Body of pancreas (tissue), 4 donors: ENCODE measurements at regions not wholly inside any gene's neighbourhood (a gene's known extent, or its start where the extent isn't known, plus 50 kb on each side); places are given as distances from the start of the nearest gene placed in this dataset.

ENCODE experiments used
- ATAC-seq: fragments of 150-250 bp; one replicate; pipeline ENCODE4 v1.9.1; 2016
- DNase-seq, 4 donors: peaks; one replicate each; pipeline ENCODE4 v3.0.0-alpha.2; 2019
- H3K27ac ChIP-seq, 4 donors: fragments of 200-600 bp; sonication (generic); 1 replicate in 3 of 4; 2 replicates in 1 of 4; pipeline versions ENCODE4 v1.5.1 to v1.6.1; 2016 to 2019; ENCODE audit warnings: mild to moderate bottlenecking in 1 of 4, mixed read lengths in 1 of 4, moderate library complexity in 1 of 4
- H3K27me3 ChIP-seq, 2 donors: fragments of 200-600 bp; sonication (generic); one replicate each; pipeline ENCODE4 v1.6.0; 2016; ENCODE audit warnings: mild to moderate bottlenecking in 1 of 2
- H3K36me3 ChIP-seq, 2 donors: fragments of 200-600 bp; sonication (generic); replicated peaks in 1 of 2; 2 replicates each; pipeline ENCODE4 v1.5.1; 2016; ENCODE audit warnings: low read depth in 2 of 2; ENCODE audit not compliant: insufficient read depth in 1 of 2
- H3K4me1 ChIP-seq: fragments of 200-600 bp; sonication (generic); one replicate; pipeline ENCODE4 v1.6.0; 2016
- H3K4me3 ChIP-seq, 2 donors: fragments of 200-600 bp; sonication (generic); 1 replicate in 1 of 2; 2 replicates in 1 of 2; pipeline ENCODE4 v1.5.1; 2016 to 2019
- H3K9me3 ChIP-seq, 3 donors: fragments of 200-600 bp; sonication (generic); 1 replicate in 2 of 3; 2 replicates in 1 of 3; pipeline ENCODE4 v1.5.1; 2016
- POLR2A ChIP-seq, 3 donors: fragments of 450-650 bp; IDR thresholded peaks; one replicate each; pipeline ENCODE4 v1.6.1; 2016; ENCODE audit warnings: antibody characterized with exemption in 3 of 3, mild to moderate bottlenecking in 2 of 3
- WGBS, 2 donors: methylation state at CpG; one replicate each; pipeline ENCODE4 v1.1.5; 2017; 5-methylcytosine and 5-hydroxymethylcytosine counted together
- intact Hi-C: fragments of 100-400 bp; cut with DNase I; formaldehyde crosslinking; loops from one replicate; pipeline ENCODE4 v1.15.1; 2023
- TF ChIP-seq, protein P1 (sequence below), 7 experiments: fragments of 450-650 bp in 4 of 7; fragments of 200-600 bp in 3 of 7; sonication (generic) in 3 of 7; IDR thresholded peaks; one replicate each; pipeline ENCODE4 v1.5.1; 2016 to 2019; ENCODE audit warnings: antibody characterized with exemption in 7 of 7

GRCh38 chr2:204114295-204115136, 178.0 kb downstream of the ICOS start:
- no peak overlapping the region for H3K27ac ChIP-seq
- H3K27me3 ChIP-seq: no peaks in the 10 kb centered on the region
- DNase-seq (no peak), ATAC-seq (no peak)
- no peaks in the 10 kb centered on the region for H3K4me1 ChIP-seq
- no peaks in the 10 kb centered on the region for H3K36me3 ChIP-seq
- no peak overlapping the region for H3K4me3 ChIP-seq
- WGBS, 2 donors: 56 to 59% methylated on average over 11 of the region's 11 CpGs
- no peak for TF ChIP-seq POLR2A (IDR thresholded peaks at IDR 0.05)
- TF ChIP-seq, protein P1, sequence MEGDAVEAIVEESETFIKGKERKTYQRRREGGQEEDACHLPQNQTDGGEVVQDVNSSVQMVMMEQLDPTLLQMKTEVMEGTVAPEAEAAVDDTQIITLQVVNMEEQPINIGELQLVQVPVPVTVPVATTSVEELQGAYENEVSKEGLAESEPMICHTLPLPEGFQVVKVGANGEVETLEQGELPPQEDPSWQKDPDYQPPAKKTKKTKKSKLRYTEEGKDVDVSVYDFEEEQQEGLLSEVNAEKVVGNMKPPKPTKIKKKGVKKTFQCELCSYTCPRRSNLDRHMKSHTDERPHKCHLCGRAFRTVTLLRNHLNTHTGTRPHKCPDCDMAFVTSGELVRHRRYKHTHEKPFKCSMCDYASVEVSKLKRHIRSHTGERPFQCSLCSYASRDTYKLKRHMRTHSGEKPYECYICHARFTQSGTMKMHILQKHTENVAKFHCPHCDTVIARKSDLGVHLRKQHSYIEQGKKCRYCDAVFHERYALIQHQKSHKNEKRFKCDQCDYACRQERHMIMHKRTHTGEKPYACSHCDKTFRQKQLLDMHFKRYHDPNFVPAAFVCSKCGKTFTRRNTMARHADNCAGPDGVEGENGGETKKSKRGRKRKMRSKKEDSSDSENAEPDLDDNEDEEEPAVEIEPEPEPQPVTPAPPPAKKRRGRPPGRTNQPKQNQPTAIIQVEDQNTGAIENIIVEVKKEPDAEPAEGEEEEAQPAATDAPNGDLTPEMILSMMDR (IDR thresholded peaks at IDR 0.05): no peak
- H3K9me3 ChIP-seq: no peaks in the 10 kb centered on the region
- intact Hi-C loops: no loop called here

GRCh38 chr2:204115137-204116056, 178.8 kb downstream of the ICOS start:
- intact Hi-C loops: no loop called here
- no peak for DNase-seq

GRCh38 chr2:204116159-204116792, 179.7 kb downstream of the ICOS start:
- Histone ChIP-seq H3K27me3 (no peaks in the 10 kb centered on the region), H3K4me3 (no peak overlapping the region), H3K4me1 (no peaks in the 10 kb centered on the region), H3K9me3 (no peaks in the 10 kb centered on the region), H3K27ac (no peak overlapping the region), H3K36me3 (no peaks in the 10 kb centered on the region)
- intact Hi-C loops: no loop called here
- DNase-seq: no peak
- no peak for ATAC-seq
- TF ChIP-seq, protein P1 (IDR thresholded peaks at IDR 0.05): no peak
- no peak for TF ChIP-seq POLR2A (IDR thresholded peaks at IDR 0.05)
- whole genome bisulfite sequencing, 2 donors: 50 to 52% methylated on average over 6 of the region's 6 CpGs

More at GRCh38 chr2:204115137-204116056, 178.8 kb downstream of the ICOS start:
- no peak for ATAC-seq
- no peaks in the 10 kb centered on the region for H3K9me3 ChIP-seq
- H3K27me3 ChIP-seq: no peaks in the 10 kb centered on the region
- H3K36me3 ChIP-seq: no peaks in the 10 kb centered on the region
- H3K4me1 ChIP-seq: no peaks in the 10 kb centered on the region
- 82 to 87% methylated on average over 5 of the region's 5 CpGs for WGBS, 2 donors
- no peak overlapping the region for H3K4me3 ChIP-seq
- H3K27ac ChIP-seq: no peak overlapping the region
- TF ChIP-seq, protein P1 (IDR thresholded peaks at IDR 0.05): no peak
- TF ChIP-seq POLR2A (IDR thresholded peaks at IDR 0.05): no peak

- no peak for ATAC-seq
- Histone ChIP-seq H3K4me1 (no peaks in the 10 kb centered on the region), H3K36me3 (no peaks in the 10 kb centered on the region), H3K4me3 (no peak overlapping the region), H3K9me3 (no peaks in the 10 kb centered on the region), H3K27me3 (no peaks in the 10 kb centered on the region), H3K27ac (no peak overlapping the region)
- TF ChIP-seq, protein P1 (IDR thresholded peaks at IDR 0.05): no peak
- no peak for TF ChIP-seq POLR2A (IDR thresholded peaks at IDR 0.05)
- WGBS, 2 donors: 56 to 57% methylated on average over 4 of the region's 4 CpGs
- intact Hi-C loops: no loop called here
- DNase-seq: no peak
These were observed 185.9 kb downstream of the ICOS start for GRCh38 chr2:204122425-204122824.
